H1 (cell line): ENCODE measurements at regions not wholly inside any gene's neighbourhood (a gene's known extent, or its start where the extent isn't known, plus 50 kb on each side); places are given as distances from the start of the nearest gene placed in this dataset.

Source experiments
- CTCF ChIA-PET: fragments of 300-600 bp; sonication (Branson Sonifier 250); formaldehyde crosslinking; loops from one replicate; lab custom pipeline; 2021; ENCODE audit not compliant: partially characterized antibody; lab: Charles Lee
- POLR2A ChIA-PET: fragments of 300-600 bp; sonication (Branson Sonifier 250); formaldehyde crosslinking; loops from one replicate; lab custom pipeline; 2021; ENCODE audit warnings: inconsistent platforms; ENCODE audit not compliant: partially characterized antibody; lab: Charles Lee
- DNase-seq, 2 experiments: peaks; one replicate each; pipeline versions ENCODE4 v3.0.0 to v3.0.0-alpha.2; 2010 to 2022; ENCODE audit warnings: low spot score in 2 of 2, low read depth in 1 of 2, mixed read lengths in 1 of 2
- FAIRE-seq: peaks from 2 replicates; lab custom pipeline; 2011; peaks lifted over from hg19 to GRCh38; lab: Jason Lieb, UNC
- H2AFZ ChIP-seq: 2 replicates; pipeline ENCODE4 v1.8.1; 2012; ENCODE audit warnings: low read length, inconsistent platforms
- H2AK5ac ChIP-seq: 2 replicates; pipeline ENCODE4 v1.6.1; 2013; ENCODE audit warnings: low read depth, low read length
- H2BK120ac ChIP-seq: replicated peaks from 2 replicates; pipeline ENCODE3; 2013; ENCODE audit warnings: low read depth, low read length, inconsistent platforms
- H2BK12ac ChIP-seq: 2 replicates; pipeline ENCODE4 v1.6.1; 2013; ENCODE audit warnings: low read depth, low read length
- H2BK15ac ChIP-seq: 2 replicates; pipeline ENCODE4 v1.6.1; 2013; ENCODE audit warnings: low read length
- H2BK20ac ChIP-seq: 2 replicates; pipeline ENCODE4 v1.6.1; 2013; ENCODE audit warnings: low read length
- H2BK5ac ChIP-seq: 2 replicates; pipeline ENCODE4 v1.6.1; 2013; ENCODE audit warnings: low read depth, low read length
- H3K14ac ChIP-seq: 2 replicates; pipeline ENCODE4 v1.6.1; 2013; ENCODE audit warnings: inconsistent platforms; ENCODE audit not compliant: insufficient read length
- H3K18ac ChIP-seq: 2 replicates; pipeline ENCODE4 v1.6.1; 2013; ENCODE audit warnings: low read length; ENCODE audit errors: extremely low read depth
- H3K23ac ChIP-seq: 2 replicates; pipeline ENCODE4 v1.6.1; 2013; ENCODE audit warnings: inconsistent platforms; ENCODE audit not compliant: insufficient read length
- H3K23me2 ChIP-seq: 2 replicates; pipeline ENCODE4 v1.6.1; 2013; ENCODE audit warnings: low read depth, low read length
- H3K27ac ChIP-seq: 2 replicates; pipeline ENCODE4 v1.6.1; 2011; ENCODE audit warnings: low read depth, low read length, inconsistent platforms
- H3K27me3 ChIP-seq, 4 experiments: replicated peaks in 1 of 4; 1 replicate in 1 of 4; 2 replicates in 3 of 4; pipeline versions ENCODE4 v1.6.1 to v1.8.1; 2011 to 2013; ENCODE audit warnings: low read length in 3 of 4, mild to moderate bottlenecking in 3 of 4, inconsistent platforms in 2 of 4, mixed read lengths in 2 of 4, moderate library complexity in 1 of 4; ENCODE audit not compliant: control insufficient read depth in 3 of 4, insufficient read depth in 3 of 4; ENCODE audit errors: extremely low read depth in 1 of 4
- H3K36me3 ChIP-seq, 4 experiments: 2 replicates each; pipeline versions ENCODE4 v1.6.1 to v1.8.1; 2011 to 2013; ENCODE audit warnings: mild to moderate bottlenecking in 4 of 4, low read length in 3 of 4, moderate library complexity in 2 of 4, control low read depth in 1 of 4, inconsistent platforms in 1 of 4; ENCODE audit not compliant: insufficient read depth in 4 of 4, control insufficient read depth in 2 of 4
- H3K4ac ChIP-seq: replicated peaks from 2 replicates; pipeline ENCODE3; 2013; ENCODE audit warnings: low read length, low read depth, mixed read lengths, inconsistent platforms; ENCODE audit not compliant: insufficient read length
- H3K4me1 ChIP-seq, 4 experiments: replicated peaks in 1 of 4; 1 replicate in 1 of 4; 2 replicates in 3 of 4; pipeline versions ENCODE4 v1.6.1 to v1.8.1; 2011 to 2013; ENCODE audit warnings: low read length in 3 of 4, inconsistent platforms in 2 of 4, mixed read lengths in 1 of 4; ENCODE audit not compliant: insufficient read depth in 4 of 4, control insufficient read depth in 3 of 4
- H3K4me2 ChIP-seq, 2 experiments: 2 replicates each; pipeline versions ENCODE4 v1.6.1 to v1.8.1; 2011 to 2013; ENCODE audit warnings: low read depth in 2 of 2, low read length in 2 of 2, control low read depth in 1 of 2, inconsistent platforms in 1 of 2, mild to moderate bottlenecking in 1 of 2; ENCODE audit not compliant: insufficient read depth in 1 of 2
- H3K4me3 ChIP-seq, 4 experiments: fragments of 200-600, 300-600 bp in 1 of 4; sonication (generic), shearing (Covaris generic), sonication (Bioruptor Twin) in 1 of 4; 2 replicates each; pipeline versions ENCODE4 v1.5.1 to v1.8.1; 2011 to 2016; ENCODE audit warnings: low read length in 4 of 4, low read depth in 3 of 4, control low read depth in 2 of 4, inconsistent platforms in 2 of 4, mild to moderate bottlenecking in 2 of 4, mixed read lengths in 1 of 4, moderate library complexity in 1 of 4; ENCODE audit not compliant: insufficient read depth in 2 of 4; ENCODE audit errors: extremely low read depth in 1 of 4
- H3K56ac ChIP-seq: replicated peaks from 2 replicates; pipeline ENCODE3; 2013; ENCODE audit warnings: low read depth, mild to moderate bottlenecking, mixed read lengths, low read length, inconsistent platforms; ENCODE audit not compliant: insufficient read length
- H3K79me1 ChIP-seq: 2 replicates; pipeline ENCODE4 v1.6.1; 2013; ENCODE audit warnings: low read depth, low read length, control low read depth
- H3K79me2 ChIP-seq, 2 experiments: 2 replicates each; pipeline versions ENCODE4 v1.6.1 to v1.8.1; 2012 to 2013; ENCODE audit warnings: low read length in 2 of 2, mild to moderate bottlenecking in 2 of 2, inconsistent platforms in 1 of 2; ENCODE audit not compliant: insufficient read depth in 2 of 2, control insufficient read depth in 1 of 2
- H3K9ac ChIP-seq, 4 experiments: replicated peaks in 1 of 4; 1 replicate in 1 of 4; 2 replicates in 3 of 4; pipeline versions ENCODE4 v1.6.1 to v1.8.1; 2011 to 2013; ENCODE audit warnings: low read depth in 3 of 4, low read length in 3 of 4, control low read depth in 2 of 4, mild to moderate bottlenecking in 2 of 4, moderate library complexity in 2 of 4, inconsistent platforms in 1 of 4; ENCODE audit errors: extremely low read depth in 1 of 4
- H3K9me3 ChIP-seq, 2 experiments: 2 replicates each; pipeline versions ENCODE4 v1.6.1 to v1.8.1; 2012 to 2013; ENCODE audit warnings: mild to moderate bottlenecking in 2 of 2, moderate library complexity in 2 of 2, control low read depth in 1 of 2, inconsistent platforms in 1 of 2, low read depth in 1 of 2, low read length in 1 of 2, mixed read lengths in 1 of 2; ENCODE audit not compliant: insufficient read depth in 2 of 2
- H4K20me1 ChIP-seq, 2 experiments: replicated peaks in 1 of 2; 2 replicates each; pipeline versions ENCODE3 to v1.8.1; 2011 to 2013; ENCODE audit warnings: inconsistent platforms in 2 of 2, low read length in 2 of 2, mild to moderate bottlenecking in 1 of 2; ENCODE audit not compliant: insufficient read depth in 2 of 2, control insufficient read depth in 1 of 2
- H4K5ac ChIP-seq: 2 replicates; pipeline ENCODE4 v1.6.1; 2013; ENCODE audit warnings: low read length, low read depth, mixed read lengths, inconsistent platforms; ENCODE audit not compliant: insufficient read length
- H4K8ac ChIP-seq: 2 replicates; pipeline ENCODE4 v1.8.0; 2013; ENCODE audit warnings: mild to moderate bottlenecking, moderate library complexity, low read length, inconsistent platforms; ENCODE audit not compliant: insufficient read depth; ENCODE audit errors: extremely low read depth
- H4K91ac ChIP-seq: replicated peaks from 2 replicates; pipeline ENCODE3; 2013; ENCODE audit warnings: low read length, mixed read lengths, inconsistent platforms; ENCODE audit not compliant: insufficient read length
- BRCA1 ChIP-seq: IDR thresholded peaks from 2 replicates; pipeline ENCODE4 v1.6.1; 2012; ENCODE audit warnings: low read depth, low read length, improper control_type of control experiment
- CHD1 ChIP-seq: IDR thresholded peaks from 2 replicates; pipeline ENCODE4 v1.6.1; 2012; ENCODE audit warnings: low read depth, low read length, improper control_type of control experiment
- EP300 ChIP-seq, 2 experiments: IDR thresholded peaks; 1 replicate in 1 of 2; 2 replicates in 1 of 2; pipeline ENCODE4 v1.6.1; 2011 to 2012; ENCODE audit warnings: low read depth in 2 of 2, low read length in 2 of 2, mild to moderate bottlenecking in 2 of 2, borderline replicate concordance in 1 of 2, inconsistent platforms in 1 of 2, moderate library complexity in 1 of 2
- EZH2 ChIP-seq: fragments of 200-600 bp; sonication (generic); IDR thresholded peaks from 2 replicates; pipeline ENCODE4 v1.7.1; 2012; ENCODE audit warnings: low read depth, mild to moderate bottlenecking, moderate library complexity, low read length, inconsistent platforms; ENCODE audit not compliant: severe bottlenecking
- HDAC2 ChIP-seq, 2 experiments: fragments of 300-600 bp in 1 of 2; sonication (generic) in 1 of 2; IDR thresholded peaks; 2 replicates each; pipeline ENCODE4 v1.6.1; 2011 to 2012; ENCODE audit warnings: low read depth in 2 of 2, low read length in 2 of 2, mild to moderate bottlenecking in 2 of 2, moderate library complexity in 2 of 2, borderline replicate concordance in 1 of 2, inconsistent platforms in 1 of 2
- KDM5A ChIP-seq: fragments of 200-600 bp; IDR thresholded peaks from 2 replicates; pipeline ENCODE4 v1.7.1; 2012; ENCODE audit warnings: mild to moderate bottlenecking, low read length, inconsistent platforms, mixed read lengths
- NANOG ChIP-seq: IDR thresholded peaks from 2 replicates; pipeline ENCODE4 v1.6.1; 2011; ENCODE audit warnings: low read length, low read depth, mild to moderate bottlenecking, inconsistent platforms; ENCODE audit not compliant: insufficient read depth, poor library complexity, severe bottlenecking
- POLR2AphosphoS5 ChIP-seq: IDR thresholded peaks from 2 replicates; pipeline ENCODE4 v1.6.1; 2011; ENCODE audit warnings: low read depth, low read length
- SIX5 ChIP-seq: IDR thresholded peaks from 2 replicates; pipeline ENCODE4 v1.6.1; 2011; ENCODE audit warnings: mild to moderate bottlenecking, low read depth, low read length
- TBP ChIP-seq: IDR thresholded peaks from 2 replicates; pipeline ENCODE4 v1.6.1; 2011; ENCODE audit warnings: low read depth, low read length, improper control_type of control experiment
- WGBS, 2 experiments: shearing (Covaris generic) in 1 of 2; methylation state at CpG; one replicate each; pipeline versions ENCODE4 v1.1.6 to v1.1.7; 2013 to 2015; ENCODE audit warnings: low lambda C conversion rate in 2 of 2, mixed read lengths in 2 of 2, inconsistent platforms in 1 of 2, low coverage in 1 of 2, missing lambda C conversion rate in 1 of 2; ENCODE audit not compliant: insufficient replicate concordance in 2 of 2, insufficient coverage in 1 of 2, insufficient read length in 1 of 2; ENCODE audit errors: extremely low coverage in 1 of 2, missing lambda C conversion rate in 1 of 2; 5-methylcytosine and 5-hydroxymethylcytosine counted together

- Histone ChIP-seq H4K8ac (no peak overlapping the region), H2AK5ac (no peak overlapping the region), H3K4me3 (no peak overlapping the region), H2BK120ac (no peak overlapping the region), H3K79me2 (no peaks in the 10 kb centered on the region), H3K27ac (no peak overlapping the region), H3K56ac (no peak overlapping the region), H3K9me3 (no peaks in the 10 kb centered on the region), H4K5ac (no peak overlapping the region), H3K4me2 (no peak overlapping the region), H2BK15ac (no peak overlapping the region), H3K23ac (no peak overlapping the region), H2BK5ac (no peak overlapping the region), H3K18ac (no peak overlapping the region), H3K4me1 (peaks cover 0 to under 1% (median 0%) of the 10 kb centered on the region in 4 experiments; a peak in 1 of 7 replicates), H3K79me1 (no peaks in the 10 kb centered on the region), H3K27me3 (no peaks in the 10 kb centered on the region), H4K20me1 (no peaks in the 10 kb centered on the region), H2AFZ (no peak overlapping the region), H3K4ac (no peak overlapping the region), H2BK20ac (no peak overlapping the region), H3K9ac (no peak overlapping the region), H3K36me3 (no peaks in the 10 kb centered on the region), H3K23me2 (no peaks in the 10 kb centered on the region), H2BK12ac (no peak overlapping the region), H3K14ac (no peak overlapping the region), H4K91ac (no peak overlapping the region)
- DNase-seq (no peak), FAIRE-seq (no peak)
- ChIA-PET POLR2A (no interaction called here), CTCF (interaction anchor here (1.1 to 1.4 kb wide), 3 partner anchors 9 to 469 kb away, joined by 3 to 5 read pairs (median 4); no protein-coding TSS in a partner anchor)
- 64% methylated on average over 2 of the region's 2 CpGs; no CpG with 5 or more reads in 1 of the 2 experiments for WGBS, 2 experiments
- TF ChIP-seq KDM5A: no peak
- no peak for TF ChIP-seq NANOG
- TF ChIP-seq POLR2AphosphoS5: no peak
- no peak for TF ChIP-seq EP300 (IDR thresholded peaks at IDR 0.05; ENCODE audit: borderline replicate concordance in 1 of 2, low read depth in 2 of 2, low read length in 2 of 2)
- no peak for TF ChIP-seq TBP
- no peak for TF ChIP-seq EZH2
- no peak for TF ChIP-seq CHD1
- no peak for TF ChIP-seq HDAC2 (IDR thresholded peaks at IDR 0.05; ENCODE audit: borderline replicate concordance in 1 of 2, low read depth in 2 of 2, low read length in 2 of 2)
- no peak for TF ChIP-seq BRCA1
- TF ChIP-seq SIX5: no peak
Measured at GRCh38 chr4:123191728-123192127, 204.9 kb upstream of the SPRY1 start.
